ENCODE measurements at regions not wholly inside any gene's neighbourhood (a gene's known extent, or its start where the extent isn't known, plus 50 kb on each side); places are given as distances from the start of the nearest gene placed in this dataset.

DNA sequence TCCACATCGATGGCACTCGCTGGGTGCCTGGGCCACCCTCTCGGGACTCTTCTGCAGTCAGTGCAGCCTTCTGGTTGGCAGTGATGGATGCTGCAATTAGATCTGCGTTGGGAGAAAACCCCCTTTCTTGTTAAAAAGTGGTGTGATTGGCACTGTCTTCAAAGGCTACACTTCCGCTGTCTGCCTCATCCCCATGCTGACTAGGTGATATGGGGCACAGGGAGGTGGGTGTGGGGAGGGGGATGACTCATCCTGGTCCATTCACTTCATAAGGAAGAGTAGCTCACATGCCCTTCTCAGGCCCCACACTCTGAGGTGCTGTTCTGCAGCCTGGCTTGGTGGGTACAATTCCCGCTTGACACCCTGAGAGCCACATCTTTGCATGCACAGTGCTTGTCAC, 77.4 kb downstream of the THNSL2 start:
- no peak for DNase-seq (ENCODE audit: low spot score in 2 of 2)
- intact Hi-C loops (cut with DNase I; ENCODE audit: low total_unique reads) = no loop called here
- TF ChIP-seq POLR2A (IDR thresholded peaks at IDR 0.05) = no peak
- TF ChIP-seq, protein P1, sequence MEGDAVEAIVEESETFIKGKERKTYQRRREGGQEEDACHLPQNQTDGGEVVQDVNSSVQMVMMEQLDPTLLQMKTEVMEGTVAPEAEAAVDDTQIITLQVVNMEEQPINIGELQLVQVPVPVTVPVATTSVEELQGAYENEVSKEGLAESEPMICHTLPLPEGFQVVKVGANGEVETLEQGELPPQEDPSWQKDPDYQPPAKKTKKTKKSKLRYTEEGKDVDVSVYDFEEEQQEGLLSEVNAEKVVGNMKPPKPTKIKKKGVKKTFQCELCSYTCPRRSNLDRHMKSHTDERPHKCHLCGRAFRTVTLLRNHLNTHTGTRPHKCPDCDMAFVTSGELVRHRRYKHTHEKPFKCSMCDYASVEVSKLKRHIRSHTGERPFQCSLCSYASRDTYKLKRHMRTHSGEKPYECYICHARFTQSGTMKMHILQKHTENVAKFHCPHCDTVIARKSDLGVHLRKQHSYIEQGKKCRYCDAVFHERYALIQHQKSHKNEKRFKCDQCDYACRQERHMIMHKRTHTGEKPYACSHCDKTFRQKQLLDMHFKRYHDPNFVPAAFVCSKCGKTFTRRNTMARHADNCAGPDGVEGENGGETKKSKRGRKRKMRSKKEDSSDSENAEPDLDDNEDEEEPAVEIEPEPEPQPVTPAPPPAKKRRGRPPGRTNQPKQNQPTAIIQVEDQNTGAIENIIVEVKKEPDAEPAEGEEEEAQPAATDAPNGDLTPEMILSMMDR (IDR thresholded peaks at IDR 0.05) = no peak
- TF ChIP-seq POLR2AphosphoS5 (IDR thresholded peaks at IDR 0.05) = no peak
- Histone ChIP-seq H3K4me3 (no peak overlapping the region), H3K27me3 (no peaks in the 10 kb centered on the region), H3K36me3 (no peaks in the 10 kb centered on the region), H3K9me3 (peaks cover 0 to 2% of the 10 kb centered on the region in 2 donors), H3K4me1 (no peaks in the 10 kb centered on the region), H3K27ac (no peak overlapping the region)

- H3K27ac ChIP-seq = no peak overlapping the region
- H3K36me3 ChIP-seq = no peaks in the 10 kb centered on the region
- intact Hi-C loops (cut with DNase I; ENCODE audit: low total_unique reads) = no loop called here
- TF ChIP-seq POLR2A (IDR thresholded peaks at IDR 0.05) (no peak), POLR2AphosphoS5 (IDR thresholded peaks at IDR 0.05) (no peak)
- TF ChIP-seq, protein P1 (IDR thresholded peaks at IDR 0.05) = no peak
- DNase-seq (ENCODE audit: low spot score in 2 of 2) = no peak
- H3K9me3 ChIP-seq = no peaks in the 10 kb centered on the region
- no peaks in the 10 kb centered on the region for H3K4me1 ChIP-seq
- H3K27me3 ChIP-seq = no peaks in the 10 kb centered on the region
- H3K4me3 ChIP-seq = no peak overlapping the region
These were observed 75.0 kb downstream of the THNSL2 start for GRCh38 chr2:88245109-88245508.

- no peak overlapping the region for H3K4me3 ChIP-seq
- no peaks in the 10 kb centered on the region for H3K36me3 ChIP-seq
- H3K9me3 ChIP-seq = no peaks in the 10 kb centered on the region
- no peaks in the 10 kb centered on the region for H3K27me3 ChIP-seq
- TF ChIP-seq POLR2A (IDR thresholded peaks at IDR 0.05) (no peak), POLR2AphosphoS5 (IDR thresholded peaks at IDR 0.05) (no peak)
- TF ChIP-seq, protein P1 (IDR thresholded peaks at IDR 0.05) = no peak
- intact Hi-C loops (cut with DNase I; ENCODE audit: low total_unique reads) = no loop called here
- DNase-seq (ENCODE audit: low spot score in 2 of 2) = no peak
- H3K4me1 ChIP-seq = no peaks in the 10 kb centered on the region
- no peak overlapping the region for H3K27ac ChIP-seq
These were observed 69.6 kb downstream of the THNSL2 start for GRCh38 chr2:88239781-88240180.

DNA sequence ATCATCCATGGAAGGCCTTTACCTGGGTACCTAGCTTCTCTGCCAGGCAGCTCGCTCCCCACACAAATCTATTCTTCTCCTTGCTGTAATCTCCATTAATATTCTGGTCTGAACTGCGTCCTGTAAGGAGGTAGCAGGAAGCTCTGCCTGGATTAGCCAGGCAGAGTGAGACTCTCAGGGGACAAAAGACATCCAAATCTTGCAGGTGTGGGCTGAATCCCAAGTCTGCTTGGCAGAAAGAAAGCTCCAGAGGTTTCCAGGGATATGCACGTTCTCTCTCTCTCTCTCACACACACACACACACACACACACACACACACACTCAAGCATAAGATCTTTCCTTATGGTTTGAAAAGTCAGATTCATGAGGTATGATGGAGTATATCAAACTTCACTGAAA, 66.5 kb downstream of the THNSL2 start:
- no peak for DNase-seq (ENCODE audit: low spot score in 2 of 2)
- no peak for TF ChIP-seq POLR2A (IDR thresholded peaks at IDR 0.05)

More for the DNA sequence above, 66.5 kb downstream of the THNSL2 start:
- Histone ChIP-seq H3K36me3 (no peaks in the 10 kb centered on the region), H3K4me1 (no peaks in the 10 kb centered on the region), H3K27me3 (no peaks in the 10 kb centered on the region), H3K27ac (no peak overlapping the region), H3K4me3 (no peak overlapping the region), H3K9me3 (no peaks in the 10 kb centered on the region)
- intact Hi-C loops (cut with DNase I; ENCODE audit: low total_unique reads) = no loop called here

All from breast epithelium (tissue), 4 donors.